Mesenchymal stem cell (in vitro differentiated cells and primary cell): ENCODE measurements at regions not wholly inside any gene's neighbourhood (a gene's known extent, or its start where the extent isn't known, plus 50 kb on each side); places are given as distances from the start of the nearest gene placed in this dataset.
A peak's percentile ranks its signal among the peaks of the same experiment; 100 is the strongest.

Experiments used
- DNase-seq: peaks from one replicate; pipeline ENCODE4 v3.0.0-alpha.2; 2013
- H2AFZ ChIP-seq: one replicate; pipeline ENCODE4 v1.6.1; 2013; ENCODE audit warnings: low read depth, mild to moderate bottlenecking, control low read depth, inconsistent platforms, low read length, moderate library complexity
- H2AK5ac ChIP-seq: 2 replicates; pipeline ENCODE4 v1.6.1; 2013; ENCODE audit warnings: low read length, moderate library complexity, mild to moderate bottlenecking, inconsistent platforms; ENCODE audit not compliant: severe bottlenecking
- H2BK120ac ChIP-seq: one replicate; pipeline ENCODE4 v1.6.1; 2013; ENCODE audit warnings: low read depth, mild to moderate bottlenecking, inconsistent platforms, low read length, moderate library complexity
- H2BK12ac ChIP-seq, 2 experiments: one replicate each; pipeline ENCODE4 v1.6.1; 2013; ENCODE audit warnings: inconsistent platforms in 2 of 2, low read length in 2 of 2, mild to moderate bottlenecking in 2 of 2, moderate library complexity in 2 of 2, control low read depth in 1 of 2
- H2BK15ac ChIP-seq: one replicate; pipeline ENCODE4 v1.6.1; 2013; ENCODE audit warnings: mild to moderate bottlenecking, low read depth, inconsistent platforms; ENCODE audit not compliant: poor library complexity, severe bottlenecking
- H2BK5ac ChIP-seq: 2 replicates; pipeline ENCODE4 v1.6.1; 2013; ENCODE audit warnings: low read depth, mild to moderate bottlenecking, low read length, control low read depth, inconsistent platforms; ENCODE audit not compliant: poor library complexity, severe bottlenecking
- H3K14ac ChIP-seq, 2 experiments: one replicate each; pipeline ENCODE4 v1.6.1; 2013; ENCODE audit warnings: inconsistent platforms in 2 of 2, low read length in 2 of 2, control low read depth in 1 of 2, mild to moderate bottlenecking in 1 of 2, moderate library complexity in 1 of 2
- H3K18ac ChIP-seq, 2 experiments: one replicate each; pipeline ENCODE4 v1.6.1; 2013; ENCODE audit warnings: inconsistent platforms in 2 of 2, low read length in 2 of 2, control low read depth in 1 of 2, low read depth in 1 of 2, mild to moderate bottlenecking in 1 of 2
- H3K23ac ChIP-seq, 2 experiments: one replicate each; pipeline ENCODE4 v1.6.1; 2013; ENCODE audit warnings: inconsistent platforms in 2 of 2, low read length in 2 of 2, mild to moderate bottlenecking in 2 of 2, moderate library complexity in 2 of 2, control low read depth in 1 of 2
- H3K27ac ChIP-seq: 2 replicates; pipeline ENCODE4 v1.5.1; 2013; ENCODE audit warnings: mild to moderate bottlenecking, moderate library complexity, low read length, control low read depth, inconsistent platforms; ENCODE audit not compliant: poor library complexity, severe bottlenecking
- H3K27me3 ChIP-seq, 2 experiments: 2 replicates each; pipeline versions ENCODE4 v1.6.1 to v1.7.0; 2013; ENCODE audit warnings: low read length in 2 of 2, mild to moderate bottlenecking in 2 of 2, moderate library complexity in 2 of 2, control low read depth in 1 of 2, inconsistent platforms in 1 of 2; ENCODE audit not compliant: control insufficient read depth in 1 of 2, insufficient read depth in 1 of 2
- H3K36me3 ChIP-seq, 2 experiments: 2 replicates each; pipeline versions ENCODE4 v1.6.1 to v1.7.0; 2013; ENCODE audit warnings: low read length in 2 of 2, control low read depth in 1 of 2, inconsistent platforms in 1 of 2, low read depth in 1 of 2, mild to moderate bottlenecking in 1 of 2; ENCODE audit not compliant: insufficient read depth in 2 of 2, control insufficient read depth in 1 of 2
- H3K4ac ChIP-seq, 2 experiments: one replicate each; pipeline ENCODE4 v1.6.1; 2013; ENCODE audit warnings: inconsistent platforms in 2 of 2, low read length in 2 of 2, mild to moderate bottlenecking in 2 of 2, moderate library complexity in 2 of 2, control low read depth in 1 of 2, low read depth in 1 of 2
- H3K4me1 ChIP-seq: 2 replicates; pipeline ENCODE4 v1.6.1; 2013; ENCODE audit warnings: low read depth, low read length, control low read depth; ENCODE audit not compliant: control insufficient read depth, insufficient read depth
- H3K4me2 ChIP-seq: 2 replicates; pipeline ENCODE4 v1.6.1; 2013; ENCODE audit warnings: low read length, mild to moderate bottlenecking, inconsistent platforms; ENCODE audit not compliant: poor library complexity, severe bottlenecking
- H3K4me3 ChIP-seq, 2 experiments: 2 replicates each; pipeline versions ENCODE4 v1.5.1 to v1.7.0; 2013; ENCODE audit warnings: low read length in 2 of 2, mild to moderate bottlenecking in 2 of 2, control low read depth in 1 of 2, low read depth in 1 of 2; ENCODE audit not compliant: insufficient read depth in 1 of 2
- H3K79me1 ChIP-seq: replicated peaks from 2 replicates; pipeline ENCODE4 v1.6.1; 2013; ENCODE audit warnings: mild to moderate bottlenecking, control low read depth, low read length, inconsistent platforms; ENCODE audit not compliant: poor library complexity, severe bottlenecking
- H3K9ac ChIP-seq: 2 replicates; pipeline ENCODE4 v1.7.0; 2013; ENCODE audit warnings: mild to moderate bottlenecking, low read length, moderate library complexity
- H3K9me3 ChIP-seq: 2 replicates; pipeline ENCODE4 v1.7.0; 2013; ENCODE audit warnings: mild to moderate bottlenecking, low read length; ENCODE audit not compliant: control insufficient read depth
- H4K8ac ChIP-seq: one replicate; pipeline ENCODE4 v1.6.1; 2013; ENCODE audit warnings: inconsistent platforms, mild to moderate bottlenecking, low read length, moderate library complexity
- H4K91ac ChIP-seq: one replicate; pipeline ENCODE4 v1.6.1; 2013; ENCODE audit warnings: mild to moderate bottlenecking, low read length, inconsistent platforms
- WGBS: methylation state at CpG from one replicate; pipeline ENCODE4 v1.1.7; 2013; ENCODE audit warnings: mixed read lengths; 5-methylcytosine and 5-hydroxymethylcytosine counted together

GRCh38 chr13:97798171-97798821 is 155.2 kb upstream of the IPO5 start:
- Histone ChIP-seq H2AFZ (no peak overlapping the region), H2BK12ac (no peak overlapping the region), H3K9ac (no peak overlapping the region), H3K4me3 (peak overlapping the region in 1 of 2 experiments; percentile 19), H4K8ac (no peak overlapping the region), H3K36me3 (no peaks in the 10 kb centered on the region), H2AK5ac (no peak overlapping the region), H4K91ac (no peak overlapping the region), H3K9me3 (peaks cover 16% of the 10 kb centered on the region), H3K18ac (no peak overlapping the region), H2BK5ac (no peak overlapping the region), H2BK120ac (no peak overlapping the region), H3K79me1 (no peaks in the 10 kb centered on the region), H3K27ac (no peak overlapping the region), H2BK15ac (no peak overlapping the region), H3K23ac (no peak overlapping the region), H3K4ac (no peak overlapping the region), H3K27me3 (peaks cover 0 to 5% of the 10 kb centered on the region in 2 experiments), H3K4me1 (no peaks in the 10 kb centered on the region), H3K14ac (no peak overlapping the region), H3K4me2 (no peak overlapping the region)
- no peak for DNase-seq
- WGBS = 93% methylated on average over 7 of the region's 7 CpGs

GRCh38 chr13:97798836-97799235 is 154.6 kb upstream of the IPO5 start:
- Histone ChIP-seq H4K8ac (no peak overlapping the region), H3K27ac (no peak overlapping the region), H3K4me3 (no peak overlapping the region), H3K18ac (no peak overlapping the region), H3K9me3 (peaks cover 12% of the 10 kb centered on the region), H3K4me1 (no peaks in the 10 kb centered on the region), H2AFZ (no peak overlapping the region), H2BK15ac (no peak overlapping the region), H4K91ac (no peak overlapping the region), H2AK5ac (no peak overlapping the region), H2BK12ac (no peak overlapping the region), H3K4me2 (no peak overlapping the region), H2BK5ac (no peak overlapping the region), H3K14ac (no peak overlapping the region), H3K79me1 (no peaks in the 10 kb centered on the region), H2BK120ac (no peak overlapping the region), H3K36me3 (no peaks in the 10 kb centered on the region), H3K9ac (no peak overlapping the region), H3K23ac (no peak overlapping the region), H3K4ac (no peak overlapping the region), H3K27me3 (peaks cover 0 to 5% of the 10 kb centered on the region in 2 experiments)
- no peak for DNase-seq
- WGBS = 92% methylated on average over 7 of the region's 7 CpGs

GRCh38 chr13:97802213-97802612 is 151.3 kb upstream of the IPO5 start:
- Histone ChIP-seq H3K4ac (no peak overlapping the region), H3K27me3 (peaks cover 0 to 9% of the 10 kb centered on the region in 2 experiments), H3K23ac (no peak overlapping the region), H3K27ac (no peak overlapping the region), H2BK120ac (no peak overlapping the region), H2AFZ (no peak overlapping the region), H2BK15ac (no peak overlapping the region), H4K8ac (no peak overlapping the region), H3K36me3 (no peaks in the 10 kb centered on the region), H2AK5ac (no peak overlapping the region), H3K9me3 (no peaks in the 10 kb centered on the region), H3K14ac (no peak overlapping the region), H3K9ac (no peak overlapping the region), H4K91ac (no peak overlapping the region), H2BK12ac (no peak overlapping the region), H2BK5ac (no peak overlapping the region), H3K4me3 (no peak overlapping the region), H3K79me1 (no peaks in the 10 kb centered on the region), H3K4me2 (no peak overlapping the region), H3K4me1 (no peaks in the 10 kb centered on the region), H3K18ac (no peak overlapping the region)
- DNase-seq = no peak
- 75% methylated on average over 3 of the region's 3 CpGs for WGBS

GRCh38 chr13:97809576-97809975 is 143.9 kb upstream of the IPO5 start:
- no peak overlapping the region for H3K23ac ChIP-seq
- 83% methylated on average over 1 of the region's 2 CpGs for WGBS

More at GRCh38 chr13:97809576-97809975, 143.9 kb upstream of the IPO5 start:
- Histone ChIP-seq H2BK12ac (no peak overlapping the region), H2BK15ac (no peak overlapping the region), H3K9ac (peak overlapping the region; percentile 35), H3K36me3 (no peaks in the 10 kb centered on the region), H3K27me3 (peaks cover 0 to 7% of the 10 kb centered on the region in 2 experiments), H3K4me1 (no peaks in the 10 kb centered on the region), H2AFZ (no peak overlapping the region), H3K27ac (no peak overlapping the region), H3K79me1 (no peaks in the 10 kb centered on the region), H2BK5ac (no peak overlapping the region), H3K9me3 (no peaks in the 10 kb centered on the region), H2AK5ac (no peak overlapping the region), H3K4ac (no peak overlapping the region), H3K18ac (no peak overlapping the region), H4K8ac (no peak overlapping the region), H3K14ac (no peak overlapping the region), H3K4me3 (no peak overlapping the region), H3K4me2 (no peak overlapping the region), H4K91ac (no peak overlapping the region), H2BK120ac (no peak overlapping the region)
- no peak for DNase-seq
